Omental fat pad (tissue), 3 donors: ENCODE measurements at regions not wholly inside any gene's neighbourhood (a gene's known extent, or its start where the extent isn't known, plus 50 kb on each side); places are given as distances from the start of the nearest gene placed in this dataset.

Experiments
- ATAC-seq: fragments of 150-250 bp; one replicate; pipeline ENCODE4 v1.9.1; 2016; ENCODE audit warnings: mild to moderate bottlenecking, moderate library complexity; ENCODE audit not compliant: low FRiP score
- DNase-seq: peaks from one replicate; pipeline ENCODE4 v3.0.0-alpha.2; 2019; ENCODE audit warnings: low spot score
- TF ChIP-seq, protein P1 (sequence below), 3 donors: fragments of 450-650 bp; IDR thresholded peaks; one replicate each; pipeline ENCODE4 v1.5.1; 2016 to 2017; ENCODE audit warnings: antibody characterized with exemption in 3 of 3, mild to moderate bottlenecking in 3 of 3, moderate library complexity in 2 of 3

GRCh38 chr12:67819902-67820301, 169.3 kb upstream of the IFNG-AS1 start:
- ATAC-seq (no peak), DNase-seq (no peak)
- TF ChIP-seq, protein P1, sequence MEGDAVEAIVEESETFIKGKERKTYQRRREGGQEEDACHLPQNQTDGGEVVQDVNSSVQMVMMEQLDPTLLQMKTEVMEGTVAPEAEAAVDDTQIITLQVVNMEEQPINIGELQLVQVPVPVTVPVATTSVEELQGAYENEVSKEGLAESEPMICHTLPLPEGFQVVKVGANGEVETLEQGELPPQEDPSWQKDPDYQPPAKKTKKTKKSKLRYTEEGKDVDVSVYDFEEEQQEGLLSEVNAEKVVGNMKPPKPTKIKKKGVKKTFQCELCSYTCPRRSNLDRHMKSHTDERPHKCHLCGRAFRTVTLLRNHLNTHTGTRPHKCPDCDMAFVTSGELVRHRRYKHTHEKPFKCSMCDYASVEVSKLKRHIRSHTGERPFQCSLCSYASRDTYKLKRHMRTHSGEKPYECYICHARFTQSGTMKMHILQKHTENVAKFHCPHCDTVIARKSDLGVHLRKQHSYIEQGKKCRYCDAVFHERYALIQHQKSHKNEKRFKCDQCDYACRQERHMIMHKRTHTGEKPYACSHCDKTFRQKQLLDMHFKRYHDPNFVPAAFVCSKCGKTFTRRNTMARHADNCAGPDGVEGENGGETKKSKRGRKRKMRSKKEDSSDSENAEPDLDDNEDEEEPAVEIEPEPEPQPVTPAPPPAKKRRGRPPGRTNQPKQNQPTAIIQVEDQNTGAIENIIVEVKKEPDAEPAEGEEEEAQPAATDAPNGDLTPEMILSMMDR (IDR thresholded peaks at IDR 0.05): no peak

- ATAC-seq (no peak), DNase-seq (no peak)
- TF ChIP-seq, protein P1 (IDR thresholded peaks at IDR 0.05): no peak
These were observed 168.6 kb upstream of the IFNG-AS1 start for GRCh38 chr12:67820694-67821093.

DNA sequence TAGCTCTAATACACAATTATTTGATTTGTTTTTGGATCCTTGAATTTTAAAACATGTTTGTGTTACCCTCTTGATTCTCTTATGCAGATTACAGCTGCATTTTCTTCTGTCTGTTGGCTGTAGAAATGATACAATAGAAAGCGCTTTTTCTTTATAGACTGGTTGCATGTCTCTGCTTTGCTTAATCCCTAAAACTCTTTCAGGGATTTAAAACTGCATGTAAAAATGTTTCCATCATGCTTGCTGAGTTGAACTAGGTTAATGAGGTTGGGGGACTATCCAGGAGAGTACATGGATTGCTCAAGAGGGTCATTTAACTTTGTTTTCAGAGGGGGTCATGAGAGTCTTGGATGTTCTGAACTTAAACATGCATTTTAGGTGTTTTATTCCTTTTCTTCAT, 166.4 kb upstream of the IFNG-AS1 start:
- DNase-seq: no peak
- no peak for ATAC-seq
- TF ChIP-seq, protein P1 (IDR thresholded peaks at IDR 0.05): no peak

GRCh38 chr12:67826148-67826547, 163.1 kb upstream of the IFNG-AS1 start:
- ATAC-seq: no peak
- DNase-seq: no peak
- TF ChIP-seq, protein P1 (IDR thresholded peaks at IDR 0.05): no peak

- TF ChIP-seq, protein P1 (IDR thresholded peaks at IDR 0.05): no peak
These were observed 162.1 kb upstream of the IFNG-AS1 start for GRCh38 chr12:67826946-67827720.

GRCh38 chr12:67827820-67828383, 161.3 kb upstream of the IFNG-AS1 start:
- TF ChIP-seq, protein P1 (IDR thresholded peaks at IDR 0.05): no peak
- no peak for DNase-seq
- peak; percentile 99 for ATAC-seq

More at GRCh38 chr12:67826946-67827720, 162.1 kb upstream of the IFNG-AS1 start:
- no peak for ATAC-seq
- no peak for DNase-seq

DNA sequence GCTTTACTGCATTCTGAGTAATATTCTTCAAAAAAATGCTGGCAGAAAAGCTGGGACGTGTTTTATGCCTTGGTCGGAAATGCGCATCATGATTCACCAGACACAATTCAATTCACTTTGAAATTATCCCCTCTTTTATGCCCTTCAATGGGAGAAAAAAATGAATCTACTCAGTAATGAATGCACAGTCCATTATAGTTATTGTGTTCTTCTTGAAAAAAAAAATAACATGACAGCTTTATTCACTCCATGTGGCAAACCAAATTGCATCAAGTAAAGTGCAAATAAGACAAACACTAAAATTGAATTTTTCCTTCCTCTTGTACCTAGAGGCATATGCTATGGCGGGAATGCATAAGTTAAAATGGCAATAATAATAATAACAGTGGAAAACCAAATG, 159.4 kb upstream of the IFNG-AS1 start:
- DNase-seq (no peak), ATAC-seq (no peak)
- TF ChIP-seq, protein P1 (IDR thresholded peaks at IDR 0.05): no peak
